ENCODE measurements at regions not wholly inside any gene's neighbourhood (a gene's known extent, or its start where the extent isn't known, plus 50 kb on each side); places are given as distances from the start of the nearest gene placed in this dataset.

DNA sequence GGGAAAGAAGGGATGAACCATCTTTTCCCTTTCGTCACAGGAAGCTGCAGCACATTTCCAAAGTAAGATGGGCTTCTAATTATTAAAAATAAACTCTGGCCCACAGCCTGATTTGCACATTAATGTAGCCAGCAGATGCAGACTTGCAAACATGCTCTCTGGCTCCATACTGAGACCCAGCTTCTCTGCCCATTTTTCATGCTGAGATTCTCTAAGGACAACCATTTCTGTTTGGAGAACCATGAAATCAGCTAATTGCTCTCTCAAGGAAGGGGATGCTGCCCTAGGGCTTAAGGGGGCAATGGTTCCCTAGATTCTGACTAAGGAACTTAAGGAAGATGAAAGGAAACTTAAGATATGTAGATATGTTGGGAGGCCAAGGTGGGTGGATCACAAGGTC lies 63.0 kb upstream of the CES5A start:
- no peak for DNase-seq

DNA sequence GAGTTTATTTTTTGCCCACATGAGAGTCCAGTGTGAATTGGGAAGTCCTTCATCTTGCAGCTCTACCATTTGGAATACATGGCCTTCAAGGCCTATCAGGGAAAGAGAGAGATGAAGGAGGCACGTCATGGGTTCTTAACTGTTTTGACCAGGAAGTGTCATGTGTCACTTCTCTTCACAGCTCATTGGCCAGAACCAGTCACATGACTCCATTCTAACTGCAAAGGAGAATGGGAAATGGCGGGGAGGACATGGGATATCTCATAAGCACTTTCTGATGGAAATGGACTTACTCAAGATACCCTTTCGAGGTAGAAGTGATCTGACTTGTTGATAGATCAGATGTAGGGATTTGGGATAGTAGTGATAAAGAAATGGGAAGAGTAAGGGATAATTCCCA lies 57.9 kb upstream of the CES5A start:
- DNase-seq, result no peak

DNA sequence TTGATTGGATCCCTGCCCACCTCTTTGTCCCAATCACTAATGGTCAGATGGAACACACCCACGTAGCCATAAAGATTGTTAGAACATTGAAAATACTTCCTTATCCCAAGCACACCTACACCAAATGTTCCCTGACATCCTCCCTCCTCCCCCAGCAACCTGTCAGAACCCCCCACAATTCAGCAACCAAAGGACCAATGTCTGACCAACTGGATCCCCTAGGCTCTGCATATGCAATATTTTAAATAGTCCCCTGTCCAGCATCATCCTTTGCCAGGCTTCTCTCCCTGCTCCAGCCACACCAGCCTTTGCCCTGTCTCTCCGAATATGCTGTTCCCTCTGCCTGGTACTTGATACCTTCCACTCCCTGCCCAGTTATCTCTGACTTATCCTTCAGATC lies 54.9 kb upstream of the CES5A start:
- no peak for DNase-seq

DNA sequence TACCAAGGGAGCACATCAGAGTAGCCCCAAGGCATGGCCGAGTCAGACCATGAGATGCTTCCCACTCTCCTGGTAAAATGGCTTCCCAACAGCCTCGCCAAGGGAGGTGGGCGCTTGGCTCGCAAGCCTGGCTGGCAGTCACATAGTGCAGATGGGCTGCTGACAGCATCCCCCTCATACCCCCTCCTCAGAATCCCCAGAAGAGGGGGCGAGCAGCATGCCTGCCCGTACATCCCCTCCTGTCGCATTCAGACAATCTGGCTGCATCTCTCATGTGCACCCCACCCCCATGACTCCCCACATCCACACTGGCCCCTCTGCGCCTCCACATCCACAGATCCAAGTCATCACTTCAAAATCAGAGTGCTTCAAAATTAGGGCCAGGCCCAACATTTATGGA lies 54.0 kb upstream of the CES5A start:
- DNase-seq, result no peak

DNA sequence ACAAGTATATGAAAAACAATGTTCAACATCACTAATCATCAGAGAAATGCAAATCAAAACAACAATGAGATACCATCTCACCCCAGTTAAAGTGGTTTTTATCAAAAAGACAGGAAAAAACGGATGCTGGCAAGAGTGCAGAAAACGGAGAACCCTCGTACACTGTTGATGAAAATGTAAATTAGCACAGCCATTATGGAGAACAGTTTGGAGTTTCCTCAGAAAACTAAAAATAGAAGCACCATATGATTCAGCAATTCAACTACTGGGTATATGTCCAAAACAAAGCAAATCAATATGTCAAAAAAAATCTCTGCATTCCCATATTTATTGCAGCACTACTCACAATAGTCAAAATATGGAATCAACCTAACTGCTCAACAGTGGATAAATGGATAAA lies 50.1 kb upstream of the CES5A start:
- DNase-seq, result no peak
